Panc1 (cell line): ENCODE measurements at regions not wholly inside any gene's neighbourhood (a gene's known extent, or its start where the extent isn't known, plus 50 kb on each side); places are given as distances from the start of the nearest gene placed in this dataset.

Experiments used
- ATAC-seq: fragments of 200-7000 bp; cut with Tn5 transposase; 2 replicates; pipeline ENCODE4 v1.9.1; 2020; ENCODE audit warnings: mild to moderate bottlenecking, moderate library complexity
- BruUV-seq: library from RNA; stranded (reverse); fragments of 400-500 nt; replicated peaks from 2 replicates; lab custom pipeline; 2021; lab: Mats Ljungman, UMichigan
- CTCF ChIA-PET: fragments of 300-600 bp; sonication (Branson Sonifier 250); formaldehyde crosslinking; loops from one replicate; lab custom pipeline; 2022; ENCODE audit warnings: antibody characterized with exemption; lab: Charles Lee
- POLR2A ChIA-PET: fragments of 300-600 bp; sonication (Branson Sonifier 250); formaldehyde crosslinking; loops from one replicate; lab custom pipeline; 2022; ENCODE audit warnings: antibody characterized with exemption; lab: Charles Lee
- DNase-seq: peaks from one replicate; pipeline ENCODE4 v3.0.0-alpha.2; 2010; ENCODE audit warnings: low read depth, low spot score
- H3K27ac ChIP-seq: 2 replicates; pipeline ENCODE4 v1.5.1; 2011; ENCODE audit warnings: mild to moderate bottlenecking, low read length, inconsistent platforms
- H3K27me3 ChIP-seq: fragments of 200-500 bp; sonication (Bioruptor generic); 2 replicates; pipeline ENCODE4 v1.6.0; 2014; ENCODE audit warnings: low read length, inconsistent platforms; ENCODE audit not compliant: control insufficient read depth, insufficient read depth
- H3K36me3 ChIP-seq: fragments of 200-500 bp; sonication (Bioruptor generic); 2 replicates; pipeline ENCODE4 v1.5.1; 2014; ENCODE audit warnings: inconsistent platforms, mild to moderate bottlenecking, low read length, moderate library complexity; ENCODE audit not compliant: control insufficient read depth, insufficient read depth
- H3K4me1 ChIP-seq: 2 replicates; pipeline ENCODE4 v1.5.1; 2011; ENCODE audit warnings: inconsistent platforms, mild to moderate bottlenecking, low read length, moderate library complexity; ENCODE audit not compliant: control insufficient read depth, insufficient read depth
- H3K4me3 ChIP-seq, 2 experiments: 2 replicates each; pipeline ENCODE4 v1.5.1; 2011 to 2012; ENCODE audit warnings: low read depth in 2 of 2, low read length in 2 of 2, mild to moderate bottlenecking in 2 of 2, inconsistent platforms in 1 of 2, moderate library complexity in 1 of 2
- H3K9me3 ChIP-seq: fragments of 200-500 bp; sonication (Bioruptor generic); 2 replicates; pipeline ENCODE4 v1.5.1; 2014; ENCODE audit warnings: low read depth, mild to moderate bottlenecking, inconsistent platforms, low read length, moderate library complexity; ENCODE audit not compliant: control insufficient read depth, insufficient read depth
- POLR2AphosphoS5 ChIP-seq: IDR thresholded peaks from 2 replicates; pipeline ENCODE4 v1.6.1; 2012; ENCODE audit warnings: mild to moderate bottlenecking, low read depth, low read length, moderate library complexity
- SIN3A ChIP-seq: IDR thresholded peaks from 2 replicates; pipeline ENCODE4 v1.6.1; 2012; ENCODE audit warnings: low read depth, mild to moderate bottlenecking, low read length, moderate library complexity, borderline replicate concordance; ENCODE audit not compliant: insufficient read depth
- TCF7L2 ChIP-seq: IDR thresholded peaks from 2 replicates; pipeline ENCODE4 v1.6.1; 2011; ENCODE audit warnings: mild to moderate bottlenecking, low read depth, low read length, inconsistent platforms
- in situ Hi-C: cut with HindIII; loops from 2 replicates; pipeline ENCODE4 v1.10.0; 2016; ENCODE audit warnings: low sequenced_read_pairs, low pct_unique_long_range_greater_than_20kb
- intact Hi-C: fragments of 100-400 bp; cut with micrococcal nuclease; formaldehyde crosslinking; loops from one replicate; pipeline ENCODE4 v1.10.0; 2022; ENCODE audit not compliant: unreplicated experiment
- TF ChIP-seq, protein P1 (sequence below): fragments of 450-650 bp; IDR thresholded peaks from 2 replicates; pipeline ENCODE4 v1.5.1; 2017; ENCODE audit warnings: mild to moderate bottlenecking
- TF ChIP-seq, protein P2 (sequence below), 2 experiments: IDR thresholded peaks; 2 replicates each; pipeline ENCODE4 v1.6.1; 2011 to 2012; ENCODE audit warnings: low read depth in 2 of 2, control low read depth in 1 of 2, low read length in 1 of 2, mild to moderate bottlenecking in 1 of 2, moderate library complexity in 1 of 2; ENCODE audit not compliant: insufficient read depth in 1 of 2

DNA sequence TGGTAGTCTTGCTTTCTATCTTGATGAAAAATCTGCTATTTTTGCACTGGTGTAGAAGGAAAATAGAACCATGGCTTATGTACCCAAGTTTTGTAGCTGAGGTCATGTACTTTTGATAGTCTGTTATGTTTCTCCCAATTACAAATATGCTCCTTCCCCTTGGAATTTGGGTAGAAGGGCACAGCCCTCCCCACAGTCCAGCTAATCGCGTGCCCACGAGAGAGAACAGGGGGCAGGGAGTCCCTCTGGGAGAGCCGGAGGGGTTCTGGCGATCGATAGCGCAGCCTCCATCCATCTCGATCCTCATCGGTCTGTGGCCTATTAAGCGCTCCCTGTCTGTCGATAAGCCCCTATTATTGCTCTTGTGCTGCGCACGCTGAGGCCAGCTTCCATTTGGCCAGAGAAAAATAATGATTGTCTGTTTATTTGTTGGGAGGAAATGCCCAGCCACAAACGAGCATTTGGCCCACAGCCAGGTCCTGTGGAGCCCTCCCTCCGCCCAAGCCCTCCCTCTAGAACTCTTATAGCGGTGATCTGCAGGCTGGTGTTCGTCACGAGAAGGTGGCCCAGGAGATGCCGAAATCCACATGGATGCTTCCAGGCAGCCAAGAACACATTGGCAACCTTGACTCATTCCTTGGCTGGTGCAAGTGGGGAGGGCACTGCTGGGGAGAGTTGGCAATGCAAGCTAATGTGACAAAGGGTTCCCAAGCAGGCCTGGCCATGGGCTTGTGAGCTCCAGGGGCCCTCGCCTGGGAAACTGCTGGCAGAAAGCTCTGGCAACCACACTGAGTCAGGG is 134.7 kb upstream of the TNR start:
- no peak overlapping the region for H3K4me3 ChIP-seq
- no peaks in the 10 kb centered on the region for H3K4me1 ChIP-seq
- CTCF ChIA-PET = no interaction called here
- H3K27me3 ChIP-seq = no peaks in the 10 kb centered on the region
- no peak for ATAC-seq
- POLR2A ChIA-PET = no interaction called here
- H3K36me3 ChIP-seq = no peaks in the 10 kb centered on the region
- no TSS peak for BruUV-seq
- TF ChIP-seq, protein P1, sequence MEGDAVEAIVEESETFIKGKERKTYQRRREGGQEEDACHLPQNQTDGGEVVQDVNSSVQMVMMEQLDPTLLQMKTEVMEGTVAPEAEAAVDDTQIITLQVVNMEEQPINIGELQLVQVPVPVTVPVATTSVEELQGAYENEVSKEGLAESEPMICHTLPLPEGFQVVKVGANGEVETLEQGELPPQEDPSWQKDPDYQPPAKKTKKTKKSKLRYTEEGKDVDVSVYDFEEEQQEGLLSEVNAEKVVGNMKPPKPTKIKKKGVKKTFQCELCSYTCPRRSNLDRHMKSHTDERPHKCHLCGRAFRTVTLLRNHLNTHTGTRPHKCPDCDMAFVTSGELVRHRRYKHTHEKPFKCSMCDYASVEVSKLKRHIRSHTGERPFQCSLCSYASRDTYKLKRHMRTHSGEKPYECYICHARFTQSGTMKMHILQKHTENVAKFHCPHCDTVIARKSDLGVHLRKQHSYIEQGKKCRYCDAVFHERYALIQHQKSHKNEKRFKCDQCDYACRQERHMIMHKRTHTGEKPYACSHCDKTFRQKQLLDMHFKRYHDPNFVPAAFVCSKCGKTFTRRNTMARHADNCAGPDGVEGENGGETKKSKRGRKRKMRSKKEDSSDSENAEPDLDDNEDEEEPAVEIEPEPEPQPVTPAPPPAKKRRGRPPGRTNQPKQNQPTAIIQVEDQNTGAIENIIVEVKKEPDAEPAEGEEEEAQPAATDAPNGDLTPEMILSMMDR = no peak
- no peak for TF ChIP-seq SIN3A
- DNase-seq = no peak
- H3K27ac ChIP-seq = no peak overlapping the region
- in situ Hi-C loops = no loop called here
- H3K9me3 ChIP-seq = no peaks in the 10 kb centered on the region
- intact Hi-C loops = no loop called here

DNA sequence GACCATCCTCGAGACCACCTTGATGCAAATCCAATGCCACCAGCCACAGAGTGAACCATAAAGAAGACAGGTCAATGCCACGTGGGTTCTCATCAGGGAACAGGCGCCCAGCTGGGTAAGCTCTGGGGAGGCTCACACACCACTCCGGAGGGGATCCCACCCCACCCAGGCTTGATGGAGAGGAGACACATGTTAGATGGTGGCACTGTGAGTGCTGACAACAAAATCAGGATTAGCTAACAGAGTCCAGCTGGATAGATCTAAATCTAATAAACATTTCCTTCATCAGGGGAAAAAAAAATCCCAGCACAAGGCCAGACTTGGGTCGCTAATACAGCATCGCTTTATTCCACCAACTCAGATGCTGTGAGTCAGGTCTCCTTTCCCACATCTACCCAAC is 132.2 kb upstream of the TNR start:
- POLR2A ChIA-PET = no interaction called here
- DNase-seq = no peak
- no peaks in the 10 kb centered on the region for H3K36me3 ChIP-seq
- intact Hi-C loops = no loop called here
- no peaks in the 10 kb centered on the region for H3K4me1 ChIP-seq
- no peak overlapping the region for H3K4me3 ChIP-seq
- TF ChIP-seq, protein P1 = no peak
- TF ChIP-seq SIN3A (no peak), POLR2AphosphoS5 (no peak), TCF7L2 (no peak)
- TF ChIP-seq, protein P2, sequence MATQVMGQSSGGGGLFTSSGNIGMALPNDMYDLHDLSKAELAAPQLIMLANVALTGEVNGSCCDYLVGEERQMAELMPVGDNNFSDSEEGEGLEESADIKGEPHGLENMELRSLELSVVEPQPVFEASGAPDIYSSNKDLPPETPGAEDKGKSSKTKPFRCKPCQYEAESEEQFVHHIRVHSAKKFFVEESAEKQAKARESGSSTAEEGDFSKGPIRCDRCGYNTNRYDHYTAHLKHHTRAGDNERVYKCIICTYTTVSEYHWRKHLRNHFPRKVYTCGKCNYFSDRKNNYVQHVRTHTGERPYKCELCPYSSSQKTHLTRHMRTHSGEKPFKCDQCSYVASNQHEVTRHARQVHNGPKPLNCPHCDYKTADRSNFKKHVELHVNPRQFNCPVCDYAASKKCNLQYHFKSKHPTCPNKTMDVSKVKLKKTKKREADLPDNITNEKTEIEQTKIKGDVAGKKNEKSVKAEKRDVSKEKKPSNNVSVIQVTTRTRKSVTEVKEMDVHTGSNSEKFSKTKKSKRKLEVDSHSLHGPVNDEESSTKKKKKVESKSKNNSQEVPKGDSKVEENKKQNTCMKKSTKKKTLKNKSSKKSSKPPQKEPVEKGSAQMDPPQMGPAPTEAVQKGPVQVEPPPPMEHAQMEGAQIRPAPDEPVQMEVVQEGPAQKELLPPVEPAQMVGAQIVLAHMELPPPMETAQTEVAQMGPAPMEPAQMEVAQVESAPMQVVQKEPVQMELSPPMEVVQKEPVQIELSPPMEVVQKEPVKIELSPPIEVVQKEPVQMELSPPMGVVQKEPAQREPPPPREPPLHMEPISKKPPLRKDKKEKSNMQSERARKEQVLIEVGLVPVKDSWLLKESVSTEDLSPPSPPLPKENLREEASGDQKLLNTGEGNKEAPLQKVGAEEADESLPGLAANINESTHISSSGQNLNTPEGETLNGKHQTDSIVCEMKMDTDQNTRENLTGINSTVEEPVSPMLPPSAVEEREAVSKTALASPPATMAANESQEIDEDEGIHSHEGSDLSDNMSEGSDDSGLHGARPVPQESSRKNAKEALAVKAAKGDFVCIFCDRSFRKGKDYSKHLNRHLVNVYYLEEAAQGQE (IDR thresholded peaks at IDR 0.05; ENCODE audit: insufficient read depth in 1 of 2, low read depth in 2 of 2, low read length in 1 of 2) = no peak
- in situ Hi-C loops = no loop called here
- no TSS peak for BruUV-seq
- CTCF ChIA-PET = no interaction called here
- H3K9me3 ChIP-seq = no peaks in the 10 kb centered on the region
- H3K27me3 ChIP-seq = no peaks in the 10 kb centered on the region
- no peak overlapping the region for H3K27ac ChIP-seq
- no peak for ATAC-seq
